ENCODE measurements at regions not wholly inside any gene's neighbourhood (a gene's known extent, or its start where the extent isn't known, plus 50 kb on each side); places are given as distances from the start of the nearest gene placed in this dataset.

- Mint-ChIP-seq H3K27ac (no peak overlapping the region), H3K27me3 (no peaks in the 10 kb centered on the region), H3K9me3 (no peaks in the 10 kb centered on the region), H3K4me1 (ENCODE audit: low read depth in 2 of 2) (no peaks in the 10 kb centered on the region), H3K36me3 (no peaks in the 10 kb centered on the region), H3K4me3 (no peak overlapping the region)
- ATAC-seq (no peak), DNase-seq (ENCODE audit: low spot score) (no peak)
Measured at GRCh38 chrX:84907324-84907968, 96.2 kb upstream of the APOOL start.

- Mint-ChIP-seq H3K27me3 (no peaks in the 10 kb centered on the region), H3K4me1 (ENCODE audit: low read depth in 2 of 2) (no peaks in the 10 kb centered on the region), H3K36me3 (no peaks in the 10 kb centered on the region)
Measured at GRCh38 chrX:84909151-84909550, 94.5 kb upstream of the APOOL start.

GRCh38 chrX:84924624-84925023, 79.1 kb upstream of the APOOL start:
- DNase-seq (ENCODE audit: low spot score) (no peak), ATAC-seq (no peak)
- no peak overlapping the region for H3K4me3 Mint-ChIP-seq
- no peaks in the 10 kb centered on the region for H3K36me3 Mint-ChIP-seq
- no peak overlapping the region for H3K27ac Mint-ChIP-seq
- no peaks in the 10 kb centered on the region for H3K4me1 Mint-ChIP-seq (ENCODE audit: low read depth in 2 of 2)
- H3K27me3 Mint-ChIP-seq, result peaks cover 0 to 2% of the 10 kb centered on the region in 2 donors
- H3K9me3 Mint-ChIP-seq, result peaks cover 3% of the 10 kb centered on the region

More at GRCh38 chrX:84909151-84909550, 94.5 kb upstream of the APOOL start:
- no peaks in the 10 kb centered on the region for H3K9me3 Mint-ChIP-seq
- no peak overlapping the region for H3K27ac Mint-ChIP-seq
- no peak overlapping the region for H3K4me3 Mint-ChIP-seq
- DNase-seq (ENCODE audit: low spot score), result no peak
- ATAC-seq, result no peak

GRCh38 chrX:84932814-84933213, 70.9 kb upstream of the APOOL start:
- Mint-ChIP-seq H3K4me3 (no peak overlapping the region), H3K4me1 (ENCODE audit: low read depth in 2 of 2) (no peaks in the 10 kb centered on the region), H3K27me3 (peaks cover 0 to 2% of the 10 kb centered on the region in 2 donors)

DNA sequence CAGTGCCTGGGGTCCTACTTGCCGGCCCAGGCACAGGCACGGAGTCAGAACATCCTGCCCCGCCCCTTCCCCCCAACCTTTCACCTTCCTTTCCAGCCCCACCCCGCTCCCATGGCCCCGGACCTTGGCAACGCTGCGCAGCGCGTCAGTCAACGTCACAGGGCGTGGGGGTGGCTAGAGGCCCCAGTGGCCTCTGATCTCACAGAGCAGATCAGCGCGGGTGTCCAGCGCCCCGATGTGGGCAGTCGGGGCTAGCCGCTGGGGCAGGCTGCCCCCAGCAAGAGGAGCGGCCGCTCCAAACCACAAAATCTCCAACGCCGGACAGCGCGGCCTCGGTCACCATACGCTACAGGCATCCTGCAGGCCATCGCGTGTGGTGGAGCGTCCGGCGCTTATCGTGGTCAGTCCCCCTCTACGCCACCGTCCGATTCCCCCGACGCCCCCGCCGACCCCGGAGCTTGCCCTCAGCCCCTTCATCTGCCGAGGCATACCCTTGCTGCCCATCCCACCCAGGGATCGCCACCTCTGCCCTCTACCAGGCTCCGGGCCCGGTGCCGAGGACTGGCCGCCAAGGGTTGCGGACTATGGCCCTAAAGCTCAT, 69.6 kb upstream of the APOOL start:
- no peak overlapping the region for H3K4me3 Mint-ChIP-seq
- DNase-seq (ENCODE audit: low spot score), result peak; percentile 59

More at GRCh38 chrX:84932814-84933213, 70.9 kb upstream of the APOOL start:
- H3K27ac Mint-ChIP-seq, result no peak overlapping the region
- ATAC-seq (no peak), DNase-seq (ENCODE audit: low spot score) (no peak)
- no peaks in the 10 kb centered on the region for H3K36me3 Mint-ChIP-seq
- no peaks in the 10 kb centered on the region for H3K9me3 Mint-ChIP-seq

More for the DNA sequence above, 69.6 kb upstream of the APOOL start:
- Mint-ChIP-seq H3K27ac (no peak overlapping the region), H3K9me3 (no peaks in the 10 kb centered on the region), H3K4me1 (ENCODE audit: low read depth in 2 of 2) (no peaks in the 10 kb centered on the region), H3K36me3 (no peaks in the 10 kb centered on the region), H3K27me3 (peaks cover 0 to 2% of the 10 kb centered on the region in 2 donors)
- ATAC-seq, result peak in 1 of 2 donors; percentile 32

Measured in natural killer cell treated with Interleukin-12 subunit alpha and Interleukin-12 subunit beta and Interleukin-15 and Interleukin-18, amount 100 ng/mL, for 72 hours (primary cell).